ENCODE measurements at regions not wholly inside any gene's neighbourhood (a gene's known extent, or its start where the extent isn't known, plus 50 kb on each side); places are given as distances from the start of the nearest gene placed in this dataset.

DNA sequence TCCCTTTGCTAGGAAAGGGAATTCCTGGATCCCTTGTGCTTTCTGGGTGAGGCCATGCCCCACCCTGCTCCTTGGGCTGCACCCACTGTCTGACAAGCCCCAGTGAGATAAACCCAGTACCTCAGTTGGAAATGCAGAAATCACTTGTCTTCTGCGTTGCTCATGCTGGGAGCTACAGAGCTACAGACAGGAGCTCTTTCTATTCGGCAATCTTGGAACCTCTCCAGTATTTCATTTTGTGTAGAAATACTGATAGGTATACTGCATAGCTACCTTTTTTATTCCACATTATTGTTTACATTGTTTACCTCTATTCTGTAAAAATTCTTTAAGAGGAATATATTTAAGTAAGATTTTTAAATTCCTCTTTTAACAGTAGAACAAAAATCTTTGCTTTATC, 302.5 kb upstream of the SLITRK5 start:
- Histone ChIP-seq H4K20me1 (ENCODE audit: control insufficient read depth, insufficient read depth, insufficient read length) (no peaks in the 10 kb centered on the region), H3K79me2 (ENCODE audit: insufficient read depth, low read length) (no peaks in the 10 kb centered on the region), H4K5ac (ENCODE audit: insufficient read length, low read depth, low read length) (no peak overlapping the region), H3K9me3 (ENCODE audit: control insufficient read depth, low read depth, low read length) (no peaks in the 10 kb centered on the region), H3K27me3 (ENCODE audit: insufficient read depth, low read length) (no peaks in the 10 kb centered on the region), H4K91ac (ENCODE audit: insufficient read length, low read depth, low read length) (no peak overlapping the region), H3K23me2 (ENCODE audit: insufficient read length, low read depth, low read length, poor library complexity, severe bottlenecking) (no peaks in the 10 kb centered on the region), H2BK120ac (ENCODE audit: low read depth, low read length, poor library complexity, severe bottlenecking) (no peak overlapping the region), H3K4me1 (ENCODE audit: insufficient read depth, low read length) (no peaks in the 10 kb centered on the region), H3K14ac (ENCODE audit: insufficient read depth, low read length) (no peak overlapping the region), H2AFZ (ENCODE audit: low read length) (no peak overlapping the region), H3K79me1 (ENCODE audit: insufficient read depth, low read depth, low read length, poor library complexity, severe bottlenecking) (no peaks in the 10 kb centered on the region), H2BK5ac (ENCODE audit: insufficient read length, low read length) (no peak overlapping the region), H3K4ac (ENCODE audit: low read depth, low read length) (no peak overlapping the region), H2AK5ac (ENCODE audit: insufficient read length, low read length) (no peak overlapping the region), H3K4me2 (ENCODE audit: insufficient read depth, insufficient read length, low read length) (no peak overlapping the region), H2BK20ac (ENCODE audit: low read depth, low read length, poor library complexity, severe bottlenecking) (no peak overlapping the region), H3K27ac (ENCODE audit: insufficient read length, low read depth, low read length) (no peak overlapping the region), H3K23ac (ENCODE audit: insufficient read length, low read depth, low read length) (no peak overlapping the region), H2BK12ac (ENCODE audit: insufficient read length, low read depth, low read length) (no peak overlapping the region), H3K18ac (ENCODE audit: insufficient read length, low read depth, low read length) (no peak overlapping the region), H3K56ac (ENCODE audit: insufficient read length, low read depth, low read length) (no peak overlapping the region), H4K8ac (replicated peaks; ENCODE audit: insufficient read length, low read depth, low read length) (no peak overlapping the region), H3T11ph (ENCODE audit: low read length) (no peak overlapping the region), H3K9ac (ENCODE audit: extremely low read depth, insufficient read length, low read length) (no peak overlapping the region), H2BK15ac (ENCODE audit: low read depth, low read length) (no peak overlapping the region)
- WGBS (ENCODE audit: extremely low coverage, insufficient read length, low lambda C conversion rate): no CpG with 5 or more reads among the region's 2 CpGs
- no peaks in the 10 kb centered on the region for H3K4me1 Mint-ChIP-seq
- no peaks in the 10 kb centered on the region for H3K27me3 Mint-ChIP-seq (ENCODE audit: low read depth)
- no peak overlapping the region for H3K27ac Mint-ChIP-seq
- DNase-seq: no peak
- no peak overlapping the region for H3K4me3 Mint-ChIP-seq
- no peaks in the 10 kb centered on the region; a peak in 1 of 5 replicates for H3K9me3 Mint-ChIP-seq
- H3K36me3 Mint-ChIP-seq (ENCODE audit: insufficient read depth in 1 of 3, low read depth in 3 of 3): no peaks in the 10 kb centered on the region
- no peak for TF ChIP-seq CTCF (conservative IDR thresholded peaks at IDR 0.05)

Data from H9 (cell line).